Cerebellar nuclear complex (tissue), 1 donor: ENCODE measurements at regions not wholly inside any gene's neighbourhood (a gene's known extent, or its start where the extent isn't known, plus 50 kb on each side); places are given as distances from the start of the nearest gene placed in this dataset.

Source experiments
- DNase-seq, 2 experiments: peaks; one replicate each; lab custom pipeline; 2025; lab: John Stamatoyannopoulos, UW

- DNase-seq: no peak
Measured at GRCh38 chr1:229091721-229092136, 179.2 kb upstream of the RAB4A start.

- no peak for DNase-seq
Measured at GRCh38 chr1:229092377-229093237, 178.3 kb upstream of the RAB4A start.

GRCh38 chr1:229093238-229093540, 177.7 kb upstream of the RAB4A start:
- no peak for DNase-seq

- DNase-seq: no peak
Measured at GRCh38 chr1:229093609-229094336, 177.1 kb upstream of the RAB4A start.

GRCh38 chr1:229094476-229095311, 176.2 kb upstream of the RAB4A start:
- DNase-seq: no peak

GRCh38 chr1:229095325-229095724, 175.6 kb upstream of the RAB4A start:
- no peak for DNase-seq

- no peak for DNase-seq
Measured at GRCh38 chr1:229097356-229097755, 173.6 kb upstream of the RAB4A start.

- DNase-seq: no peak
Measured at GRCh38 chr1:229098361-229098760, 172.6 kb upstream of the RAB4A start.

GRCh38 chr1:229098903-229099578, 171.9 kb upstream of the RAB4A start:
- DNase-seq: no peak

GRCh38 chr1:229101011-229101871, 169.7 kb upstream of the RAB4A start:
- no peak for DNase-seq

GRCh38 chr1:229102741-229103391, 168.0 kb upstream of the RAB4A start:
- no peak for DNase-seq

- no peak for DNase-seq
Measured at GRCh38 chr1:229104654-229105053, 166.3 kb upstream of the RAB4A start.

GRCh38 chr1:229105109-229105508, 165.8 kb upstream of the RAB4A start:
- DNase-seq: no peak

GRCh38 chr1:229105822-229106525, 164.9 kb upstream of the RAB4A start:
- no peak for DNase-seq

GRCh38 chr1:229106526-229107125, 164.3 kb upstream of the RAB4A start:
- no peak for DNase-seq

- DNase-seq: no peak
Measured at GRCh38 chr1:229107304-229107815, 163.6 kb upstream of the RAB4A start.

- DNase-seq: no peak
Measured at GRCh38 chr1:229107972-229108371, 162.9 kb upstream of the RAB4A start.

GRCh38 chr1:229108598-229109201, 162.2 kb upstream of the RAB4A start:
- DNase-seq: no peak

- DNase-seq: no peak
Measured at GRCh38 chr1:229109320-229109761, 161.6 kb upstream of the RAB4A start.
